Liver (tissue), 7 donors: ENCODE measurements at regions not wholly inside any gene's neighbourhood (a gene's known extent, or its start where the extent isn't known, plus 50 kb on each side); places are given as distances from the start of the nearest gene placed in this dataset.
"Not testable (repeated sequence)": the region's sequence is repeated elsewhere in the genome, so short reads cannot be mapped to it uniquely, and the experiment has no call there.

Experiments used
- DNase-seq: peaks from one replicate; pipeline ENCODE4 v3.0.0-alpha.2; 2017; ENCODE audit warnings: low spot score
- H3K27ac ChIP-seq, 2 donors: one replicate each; pipeline ENCODE4 v1.7.0; 2013; ENCODE audit warnings: inconsistent platforms in 2 of 2, low read length in 2 of 2, control low read depth in 1 of 2, low read depth in 1 of 2, mild to moderate bottlenecking in 1 of 2
- H3K27me3 ChIP-seq, 4 donors: one replicate each; pipeline versions ENCODE4 v1.6.1 to v1.7.0; 2013; ENCODE audit warnings: low read length in 3 of 4, inconsistent platforms in 1 of 4, mild to moderate bottlenecking in 1 of 4, moderate library complexity in 1 of 4; ENCODE audit not compliant: control insufficient read depth in 4 of 4, insufficient read depth in 4 of 4
- H3K36me3 ChIP-seq, 4 donors: one replicate each; pipeline versions ENCODE4 v1.6.1 to v1.7.0; 2013; ENCODE audit warnings: low read length in 3 of 4, mild to moderate bottlenecking in 3 of 4, low read depth in 1 of 4, moderate library complexity in 1 of 4; ENCODE audit not compliant: control insufficient read depth in 4 of 4, insufficient read depth in 3 of 4
- H3K4me1 ChIP-seq, 4 donors: one replicate each; pipeline versions ENCODE4 v1.6.1 to v1.7.0; 2013; ENCODE audit warnings: low read length in 3 of 4, mild to moderate bottlenecking in 3 of 4, moderate library complexity in 1 of 4; ENCODE audit not compliant: control insufficient read depth in 4 of 4, insufficient read depth in 4 of 4
- H3K4me3 ChIP-seq, 3 donors: one replicate each; pipeline versions ENCODE4 v1.6.1 to v1.7.0; 2013; ENCODE audit warnings: low read length in 3 of 3, control low read depth in 1 of 3, low read depth in 1 of 3, mild to moderate bottlenecking in 1 of 3
- H3K9ac ChIP-seq, 2 donors: one replicate each; pipeline ENCODE4 v1.7.0; 2013; ENCODE audit warnings: low read length in 2 of 2, mild to moderate bottlenecking in 2 of 2, moderate library complexity in 2 of 2, control low read depth in 1 of 2, low read depth in 1 of 2
- H3K9me3 ChIP-seq, 4 donors: one replicate each; pipeline versions ENCODE4 v1.6.1 to v1.7.0; 2013; ENCODE audit warnings: low read length in 3 of 4; ENCODE audit not compliant: control insufficient read depth in 4 of 4
- EGR1 ChIP-seq, 2 donors: IDR thresholded peaks; 2 replicates each; pipeline ENCODE4 v1.6.1; 2016 to 2018; ENCODE audit warnings: antibody characterized with exemption in 2 of 2, low read depth in 2 of 2
- FOXA1 ChIP-seq: IDR thresholded peaks from 2 replicates; pipeline ENCODE4 v1.6.1; 2016; ENCODE audit warnings: antibody characterized with exemption
- FOXA2 ChIP-seq: IDR thresholded peaks from 2 replicates; pipeline ENCODE4 v1.6.1; 2016; ENCODE audit warnings: antibody characterized with exemption
- GABPA ChIP-seq, 2 donors: IDR thresholded peaks in 1 of 2; conservative IDR thresholded peaks in 1 of 2; 2 replicates each; pipeline ENCODE4 v1.6.1; 2016; ENCODE audit warnings: antibody characterized with exemption in 2 of 2, mild to moderate bottlenecking in 1 of 2, moderate library complexity in 1 of 2
- HNF4A ChIP-seq, 2 donors: conservative IDR thresholded peaks; 2 replicates each; pipeline ENCODE4 v1.6.1; 2016; ENCODE audit warnings: antibody characterized with exemption in 2 of 2, mild to moderate bottlenecking in 2 of 2
- NR2F2 ChIP-seq: IDR thresholded peaks from 2 replicates; pipeline ENCODE4 v1.6.1; 2016; ENCODE audit warnings: antibody characterized with exemption
- RAD21 ChIP-seq, 2 donors: IDR thresholded peaks; 2 replicates each; pipeline ENCODE4 v1.6.1; 2016; ENCODE audit warnings: antibody characterized with exemption in 2 of 2, mild to moderate bottlenecking in 2 of 2
- SP1 ChIP-seq: IDR thresholded peaks from 2 replicates; pipeline ENCODE4 v1.6.1; 2018; ENCODE audit warnings: antibody characterized with exemption, mild to moderate bottlenecking
- YY1 ChIP-seq: IDR thresholded peaks from 2 replicates; pipeline ENCODE4 v1.6.1; 2016; ENCODE audit warnings: antibody characterized with exemption, mild to moderate bottlenecking
- WGBS: extraction: QIAGEN DNeasy Blood & Tissue Kit; methylation state at CpG from one replicate; pipeline ENCODE4 v1.1.7; 2013; 5-methylcytosine and 5-hydroxymethylcytosine counted together
- TF ChIP-seq, protein P1 (sequence below): IDR thresholded peaks from 2 replicates; pipeline ENCODE4 v1.6.1; 2016; ENCODE audit warnings: antibody characterized with exemption, mild to moderate bottlenecking
- TF ChIP-seq, protein P2 (sequence below): IDR thresholded peaks from 2 replicates; pipeline ENCODE4 v1.6.1; 2016; ENCODE audit warnings: antibody characterized with exemption
- donor health status: healthy.
- donor health status: healthy.
- donor health status: healthy.
- donor health status: healthy.

DNA sequence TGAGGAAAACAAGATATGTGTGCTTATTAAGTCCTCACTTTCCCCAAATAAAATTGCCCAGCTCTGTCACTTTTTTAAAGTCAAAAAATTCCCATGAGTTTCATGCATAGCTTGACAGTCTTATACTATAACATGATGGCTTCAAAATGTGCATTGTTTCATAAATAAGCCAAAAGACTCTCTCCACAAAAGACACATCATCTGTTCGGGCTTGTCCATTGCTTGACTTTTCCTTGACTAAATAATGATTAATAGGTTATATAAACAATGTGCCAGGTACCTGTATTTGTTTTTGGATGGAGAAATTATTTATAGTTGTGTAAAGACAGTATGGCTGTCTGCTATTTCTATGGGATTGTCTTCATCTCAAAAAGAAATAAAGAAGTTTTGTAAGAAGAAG is 329.2 kb upstream of the KLF3 start (continued):
- TF ChIP-seq, protein P1, sequence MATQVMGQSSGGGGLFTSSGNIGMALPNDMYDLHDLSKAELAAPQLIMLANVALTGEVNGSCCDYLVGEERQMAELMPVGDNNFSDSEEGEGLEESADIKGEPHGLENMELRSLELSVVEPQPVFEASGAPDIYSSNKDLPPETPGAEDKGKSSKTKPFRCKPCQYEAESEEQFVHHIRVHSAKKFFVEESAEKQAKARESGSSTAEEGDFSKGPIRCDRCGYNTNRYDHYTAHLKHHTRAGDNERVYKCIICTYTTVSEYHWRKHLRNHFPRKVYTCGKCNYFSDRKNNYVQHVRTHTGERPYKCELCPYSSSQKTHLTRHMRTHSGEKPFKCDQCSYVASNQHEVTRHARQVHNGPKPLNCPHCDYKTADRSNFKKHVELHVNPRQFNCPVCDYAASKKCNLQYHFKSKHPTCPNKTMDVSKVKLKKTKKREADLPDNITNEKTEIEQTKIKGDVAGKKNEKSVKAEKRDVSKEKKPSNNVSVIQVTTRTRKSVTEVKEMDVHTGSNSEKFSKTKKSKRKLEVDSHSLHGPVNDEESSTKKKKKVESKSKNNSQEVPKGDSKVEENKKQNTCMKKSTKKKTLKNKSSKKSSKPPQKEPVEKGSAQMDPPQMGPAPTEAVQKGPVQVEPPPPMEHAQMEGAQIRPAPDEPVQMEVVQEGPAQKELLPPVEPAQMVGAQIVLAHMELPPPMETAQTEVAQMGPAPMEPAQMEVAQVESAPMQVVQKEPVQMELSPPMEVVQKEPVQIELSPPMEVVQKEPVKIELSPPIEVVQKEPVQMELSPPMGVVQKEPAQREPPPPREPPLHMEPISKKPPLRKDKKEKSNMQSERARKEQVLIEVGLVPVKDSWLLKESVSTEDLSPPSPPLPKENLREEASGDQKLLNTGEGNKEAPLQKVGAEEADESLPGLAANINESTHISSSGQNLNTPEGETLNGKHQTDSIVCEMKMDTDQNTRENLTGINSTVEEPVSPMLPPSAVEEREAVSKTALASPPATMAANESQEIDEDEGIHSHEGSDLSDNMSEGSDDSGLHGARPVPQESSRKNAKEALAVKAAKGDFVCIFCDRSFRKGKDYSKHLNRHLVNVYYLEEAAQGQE, result no peak

- not testable (repeated sequence) for H3K27ac ChIP-seq, DNase-seq, H3K36me3 ChIP-seq, H3K4me3 ChIP-seq, H3K4me1 ChIP-seq, H3K27me3 ChIP-seq, H3K9me3 ChIP-seq, H3K9ac ChIP-seq
- WGBS, result 94% methylated on average over 1 of the region's 1 CpG
Observed at GRCh38 chr4:38338939-38339338, 325.1 kb upstream of the KLF3 start.

- no peaks in the 10 kb centered on the region for H3K4me1 ChIP-seq
- no peak overlapping the region for H3K4me3 ChIP-seq
- peaks cover 0 to 6% (median 4%) of the 10 kb centered on the region in 4 donors for H3K9me3 ChIP-seq
- WGBS, result 88% methylated on average over 2 of the region's 2 CpGs
- H3K9ac ChIP-seq, result no peak overlapping the region
- H3K27ac ChIP-seq, result no peak overlapping the region
- DNase-seq, result no peak
- TF ChIP-seq HNF4A (conservative IDR thresholded peaks at IDR 0.05), result no peak
- TF ChIP-seq EGR1 (IDR thresholded peaks at IDR 0.05; ENCODE audit: low read depth in 2 of 2), result no peak
- TF ChIP-seq, protein P1, result no peak
- TF ChIP-seq FOXA2, result no peak
- no peaks in the 10 kb centered on the region for H3K36me3 ChIP-seq
- H3K27me3 ChIP-seq, result no peaks in the 10 kb centered on the region
Observed at GRCh38 chr4:38343608-38344007, 320.4 kb upstream of the KLF3 start.

DNA sequence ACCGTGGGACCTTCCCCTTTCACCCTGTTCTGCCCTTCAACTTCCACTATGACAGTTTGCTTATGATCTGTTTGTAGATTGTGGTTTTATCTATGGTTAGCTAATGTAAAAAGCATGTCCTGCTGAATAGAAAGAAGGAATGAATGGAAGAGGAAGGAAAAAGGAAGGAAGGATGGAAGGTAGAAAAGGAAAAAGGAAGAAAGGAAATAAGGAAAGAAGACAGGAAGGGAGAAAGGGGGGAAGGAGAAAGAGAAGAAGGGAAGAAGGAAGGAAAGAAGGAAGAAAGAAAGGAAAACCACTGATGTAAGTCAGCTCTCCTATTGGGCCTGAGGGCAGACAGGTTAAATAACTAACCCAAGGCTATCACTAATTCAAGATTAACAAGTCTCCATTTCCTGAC is 319.1 kb upstream of the KLF3 start:
- Histone ChIP-seq H3K27ac (no peak overlapping the region), H3K9ac (no peak overlapping the region), H3K4me1 (no peaks in the 10 kb centered on the region), H3K27me3 (no peaks in the 10 kb centered on the region), H3K9me3 (peaks cover 0 to 5% (median 0%) of the 10 kb centered on the region in 4 donors), H3K4me3 (no peak overlapping the region), H3K36me3 (no peaks in the 10 kb centered on the region)
- TF ChIP-seq FOXA1 (no peak), NR2F2 (no peak), SP1 (no peak), GABPA (IDR thresholded peaks at IDR 0.05 in 1 of 2, conservative IDR thresholded peaks at IDR 0.05 in 1 of 2) (no peak), RAD21 (IDR thresholded peaks at IDR 0.05) (no peak), FOXA2 (no peak), YY1 (no peak)
- TF ChIP-seq, protein P2, sequence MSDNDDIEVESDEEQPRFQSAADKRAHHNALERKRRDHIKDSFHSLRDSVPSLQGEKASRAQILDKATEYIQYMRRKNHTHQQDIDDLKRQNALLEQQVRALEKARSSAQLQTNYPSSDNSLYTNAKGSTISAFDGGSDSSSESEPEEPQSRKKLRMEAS, result no peak
- DNase-seq, result no peak
- WGBS, result 73% methylated on average over 1 of the region's 1 CpG
